ENCODE measurements at regions not wholly inside any gene's neighbourhood (a gene's known extent, or its start where the extent isn't known, plus 50 kb on each side); places are given as distances from the start of the nearest gene placed in this dataset.

- TF ChIP-seq ZBTB7A (IDR thresholded peaks at IDR 0.05; ENCODE audit: low read depth) (no peak), RAD21 (IDR thresholded peaks at IDR 0.05; ENCODE audit: low read depth) (no peak), TAF1 (IDR thresholded peaks at IDR 0.05; ENCODE audit: low read depth) (no peak), EGR1 (IDR thresholded peaks at IDR 0.05) (no peak), USF1 (IDR thresholded peaks at IDR 0.05) (no peak), MAX (IDR thresholded peaks at IDR 0.05) (no peak), FOXM1 (IDR thresholded peaks at IDR 0.05; ENCODE audit: borderline replicate concordance, low read depth) (no peak), TCF12 (IDR thresholded peaks at IDR 0.05; ENCODE audit: low read depth) (no peak), EP300 (IDR thresholded peaks at IDR 0.05; ENCODE audit: borderline replicate concordance) (no peak), TEAD4 (IDR thresholded peaks at IDR 0.05) (no peak), REST (IDR thresholded peaks at IDR 0.05; ENCODE audit: low read depth) (no peak), CEBPB (IDR thresholded peaks at IDR 0.05) (no peak), NFIC (IDR thresholded peaks at IDR 0.05) (no peak), CREB1 (IDR thresholded peaks at IDR 0.05; ENCODE audit: low read depth) (no peak), YY1 (IDR thresholded peaks at IDR 0.05; ENCODE audit: low read depth) (no peak)
These were observed 253.0 kb upstream of the ARRDC3 start for GRCh38 chr5:91635950-91636734.

- TF ChIP-seq TCF12 (IDR thresholded peaks at IDR 0.05; ENCODE audit: low read depth) (no peak), CEBPB (IDR thresholded peaks at IDR 0.05) (no peak), ZBTB7A (IDR thresholded peaks at IDR 0.05; ENCODE audit: low read depth) (no peak), CREB1 (IDR thresholded peaks at IDR 0.05; ENCODE audit: low read depth) (no peak), RAD21 (IDR thresholded peaks at IDR 0.05; ENCODE audit: low read depth) (no peak), TEAD4 (IDR thresholded peaks at IDR 0.05) (no peak), TAF1 (IDR thresholded peaks at IDR 0.05; ENCODE audit: low read depth) (no peak)
These were observed 249.8 kb upstream of the ARRDC3 start for GRCh38 chr5:91632871-91633270.

- TF ChIP-seq TCF12 (IDR thresholded peaks at IDR 0.05; ENCODE audit: low read depth) (no peak), NFIC (IDR thresholded peaks at IDR 0.05) (no peak), FOXM1 (IDR thresholded peaks at IDR 0.05; ENCODE audit: borderline replicate concordance, low read depth) (no peak), TEAD4 (IDR thresholded peaks at IDR 0.05) (no peak)
These were observed 228.6 kb upstream of the ARRDC3 start for GRCh38 chr5:91611746-91612145.

- TF ChIP-seq USF1 (IDR thresholded peaks at IDR 0.05) (no peak), YY1 (IDR thresholded peaks at IDR 0.05; ENCODE audit: low read depth) (no peak), REST (IDR thresholded peaks at IDR 0.05; ENCODE audit: low read depth) (no peak), TEAD4 (IDR thresholded peaks at IDR 0.05) (no peak), EP300 (IDR thresholded peaks at IDR 0.05; ENCODE audit: borderline replicate concordance) (no peak), EGR1 (IDR thresholded peaks at IDR 0.05) (no peak), MAX (IDR thresholded peaks at IDR 0.05) (no peak), TAF1 (IDR thresholded peaks at IDR 0.05; ENCODE audit: low read depth) (no peak), CREB1 (IDR thresholded peaks at IDR 0.05; ENCODE audit: low read depth) (no peak), NFIC (IDR thresholded peaks at IDR 0.05) (no peak), FOXM1 (IDR thresholded peaks at IDR 0.05; ENCODE audit: borderline replicate concordance, low read depth) (no peak), CEBPB (IDR thresholded peaks at IDR 0.05) (no peak), RAD21 (IDR thresholded peaks at IDR 0.05; ENCODE audit: low read depth) (no peak)
These were observed 224.6 kb upstream of the ARRDC3 start for GRCh38 chr5:91607675-91608074.

GRCh38 chr5:91599863-91600262, 216.7 kb upstream of the ARRDC3 start:
- no peak for TF ChIP-seq NFIC (IDR thresholded peaks at IDR 0.05)
- no peak for TF ChIP-seq REST (IDR thresholded peaks at IDR 0.05; ENCODE audit: low read depth)
- TF ChIP-seq USF1 (IDR thresholded peaks at IDR 0.05): no peak
- TF ChIP-seq TAF1 (IDR thresholded peaks at IDR 0.05; ENCODE audit: low read depth): no peak
- TF ChIP-seq TCF12 (IDR thresholded peaks at IDR 0.05; ENCODE audit: low read depth): no peak
- TF ChIP-seq EGR1 (IDR thresholded peaks at IDR 0.05): no peak
